ENCODE measurements at regions not wholly inside any gene's neighbourhood (a gene's known extent, or its start where the extent isn't known, plus 50 kb on each side); places are given as distances from the start of the nearest gene placed in this dataset.

DNA sequence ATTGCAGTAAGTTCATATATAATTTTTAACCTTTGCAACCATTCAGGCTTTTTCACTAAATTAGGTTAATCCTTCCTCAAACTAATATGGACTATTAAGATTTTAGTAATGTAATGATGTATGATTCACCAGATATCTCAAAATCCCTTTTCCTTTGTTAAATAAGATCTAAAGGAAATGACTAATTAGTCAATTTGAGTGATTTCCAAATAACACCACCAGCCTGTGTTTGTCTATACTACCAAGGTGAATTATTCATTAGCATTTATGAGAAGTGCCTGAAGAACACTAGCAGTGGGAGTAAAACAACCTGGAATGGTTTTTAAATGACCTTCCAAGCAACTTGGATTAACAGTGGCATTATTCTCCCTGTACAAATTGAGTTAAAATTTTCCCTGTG is 670.6 kb upstream of the PKN2 start:
- TF ChIP-seq, protein P1, sequence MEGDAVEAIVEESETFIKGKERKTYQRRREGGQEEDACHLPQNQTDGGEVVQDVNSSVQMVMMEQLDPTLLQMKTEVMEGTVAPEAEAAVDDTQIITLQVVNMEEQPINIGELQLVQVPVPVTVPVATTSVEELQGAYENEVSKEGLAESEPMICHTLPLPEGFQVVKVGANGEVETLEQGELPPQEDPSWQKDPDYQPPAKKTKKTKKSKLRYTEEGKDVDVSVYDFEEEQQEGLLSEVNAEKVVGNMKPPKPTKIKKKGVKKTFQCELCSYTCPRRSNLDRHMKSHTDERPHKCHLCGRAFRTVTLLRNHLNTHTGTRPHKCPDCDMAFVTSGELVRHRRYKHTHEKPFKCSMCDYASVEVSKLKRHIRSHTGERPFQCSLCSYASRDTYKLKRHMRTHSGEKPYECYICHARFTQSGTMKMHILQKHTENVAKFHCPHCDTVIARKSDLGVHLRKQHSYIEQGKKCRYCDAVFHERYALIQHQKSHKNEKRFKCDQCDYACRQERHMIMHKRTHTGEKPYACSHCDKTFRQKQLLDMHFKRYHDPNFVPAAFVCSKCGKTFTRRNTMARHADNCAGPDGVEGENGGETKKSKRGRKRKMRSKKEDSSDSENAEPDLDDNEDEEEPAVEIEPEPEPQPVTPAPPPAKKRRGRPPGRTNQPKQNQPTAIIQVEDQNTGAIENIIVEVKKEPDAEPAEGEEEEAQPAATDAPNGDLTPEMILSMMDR (IDR thresholded peaks at IDR 0.05) = no peak
- TF ChIP-seq ZFX (IDR thresholded peaks at IDR 0.05; ENCODE audit: borderline replicate concordance) = no peak
